ENCODE measurements at regions not wholly inside any gene's neighbourhood (a gene's known extent, or its start where the extent isn't known, plus 50 kb on each side); places are given as distances from the start of the nearest gene placed in this dataset.

- POLR2A ChIA-PET, result no interaction called here
These were observed 398.8 kb downstream of the ZSWIM6 start for GRCh38 chr5:61730866-61731265.

GRCh38 chr5:61731267-61731945 is 399.3 kb downstream of the ZSWIM6 start:
- no peak for TF ChIP-seq CTCF (IDR thresholded peaks at IDR 0.05; ENCODE audit: control extremely low read depth, extremely low read depth, low read depth, missing control alignments)
- no peak for DNase-seq (ENCODE audit: extremely low spot score)
- POLR2A ChIA-PET, result no interaction called here
- CTCF ChIA-PET, result no interaction called here

More at GRCh38 chr5:61730866-61731265, 398.8 kb downstream of the ZSWIM6 start:
- CTCF ChIA-PET, result no interaction called here
- no peak for TF ChIP-seq CTCF (IDR thresholded peaks at IDR 0.05; ENCODE audit: control extremely low read depth, extremely low read depth, low read depth, missing control alignments)
- DNase-seq (ENCODE audit: extremely low spot score), result no peak

- DNase-seq (ENCODE audit: extremely low spot score), result no peak
- ChIA-PET POLR2A (no interaction called here), CTCF (no interaction called here)
- TF ChIP-seq CTCF (IDR thresholded peaks at IDR 0.05; ENCODE audit: control extremely low read depth, extremely low read depth, low read depth, missing control alignments), result no peak
These were observed 399.9 kb downstream of the ZSWIM6 start for GRCh38 chr5:61731946-61732314.

- CTCF ChIA-PET, result no interaction called here
- TF ChIP-seq CTCF (IDR thresholded peaks at IDR 0.05; ENCODE audit: control extremely low read depth, extremely low read depth, low read depth, missing control alignments), result no peak
- no peak for DNase-seq (ENCODE audit: extremely low spot score)
- POLR2A ChIA-PET, result no interaction called here
These were observed 400.3 kb downstream of the ZSWIM6 start for GRCh38 chr5:61732369-61732768.

GRCh38 chr5:61732796-61733195 is 400.7 kb downstream of the ZSWIM6 start:
- no peak for DNase-seq (ENCODE audit: extremely low spot score)
- no peak for TF ChIP-seq CTCF (IDR thresholded peaks at IDR 0.05; ENCODE audit: control extremely low read depth, extremely low read depth, low read depth, missing control alignments)
- ChIA-PET CTCF (no interaction called here), POLR2A (no interaction called here)

- CTCF ChIA-PET, result no interaction called here
- TF ChIP-seq CTCF (IDR thresholded peaks at IDR 0.05; ENCODE audit: control extremely low read depth, extremely low read depth, low read depth, missing control alignments), result no peak
- no peak for DNase-seq (ENCODE audit: extremely low spot score)
- POLR2A ChIA-PET, result no interaction called here
These were observed 401.9 kb downstream of the ZSWIM6 start for GRCh38 chr5:61734001-61734400.

GRCh38 chr5:61734966-61735365 is 402.9 kb downstream of the ZSWIM6 start:
- no peak for DNase-seq (ENCODE audit: extremely low spot score)
- no peak for TF ChIP-seq CTCF (IDR thresholded peaks at IDR 0.05; ENCODE audit: control extremely low read depth, extremely low read depth, low read depth, missing control alignments)
- CTCF ChIA-PET, result no interaction called here

More at GRCh38 chr5:61734966-61735365, 402.9 kb downstream of the ZSWIM6 start:
- POLR2A ChIA-PET, result no interaction called here

Data from GM10248 (cell line).